Activated naive CD4-positive, alpha-beta T cell (primary cell): ENCODE measurements at regions not wholly inside any gene's neighbourhood (a gene's known extent, or its start where the extent isn't known, plus 50 kb on each side); places are given as distances from the start of the nearest gene placed in this dataset.
"Not testable (repeated sequence)": the region's sequence is repeated elsewhere in the genome, so short reads cannot be mapped to it uniquely, and the experiment has no call there.

Experiments used
- DNase-seq, 4 experiments: peaks; one replicate each; lab custom pipeline; 2025; lab: John Stamatoyannopoulos, UW

DNA sequence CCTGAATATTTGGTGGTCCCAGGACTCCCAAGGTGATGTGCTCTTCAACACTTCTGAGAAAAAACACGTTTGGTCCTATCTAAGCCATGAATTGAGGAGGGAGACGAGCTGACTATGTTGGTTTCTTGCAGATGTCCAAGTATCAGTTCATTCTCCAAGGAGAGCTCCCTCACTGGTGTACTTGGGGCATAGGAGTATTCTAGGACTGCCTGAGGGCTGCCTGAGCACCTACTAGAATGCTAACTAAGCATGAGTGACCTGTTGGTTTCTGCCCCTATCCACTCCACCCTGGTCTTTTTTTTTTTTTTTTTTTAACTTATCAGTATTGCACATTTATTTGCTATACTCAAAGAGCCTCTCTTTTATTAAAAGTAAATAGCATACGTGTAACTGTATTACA is 200.5 kb upstream of the FANCL start:
- no peak for DNase-seq

DNA sequence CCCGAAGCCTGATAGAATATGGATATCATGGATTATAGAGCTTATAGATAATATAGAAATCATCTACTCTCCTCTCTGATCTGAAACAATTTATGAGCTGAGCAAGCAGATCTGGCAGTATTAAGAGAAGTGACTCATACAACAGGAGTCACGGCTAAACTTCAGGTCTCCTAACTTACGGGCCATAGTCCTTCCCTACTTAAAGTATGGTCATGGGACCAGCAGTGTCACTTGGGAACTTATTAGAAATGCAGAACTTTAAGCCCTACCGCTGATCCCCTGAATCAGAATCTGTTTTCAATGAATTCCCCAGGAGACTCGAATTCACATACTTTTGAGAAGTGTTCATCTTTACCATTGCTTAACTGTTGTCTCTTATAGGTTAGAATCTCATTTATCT is 195.7 kb upstream of the FANCL start:
- no peak for DNase-seq

DNA sequence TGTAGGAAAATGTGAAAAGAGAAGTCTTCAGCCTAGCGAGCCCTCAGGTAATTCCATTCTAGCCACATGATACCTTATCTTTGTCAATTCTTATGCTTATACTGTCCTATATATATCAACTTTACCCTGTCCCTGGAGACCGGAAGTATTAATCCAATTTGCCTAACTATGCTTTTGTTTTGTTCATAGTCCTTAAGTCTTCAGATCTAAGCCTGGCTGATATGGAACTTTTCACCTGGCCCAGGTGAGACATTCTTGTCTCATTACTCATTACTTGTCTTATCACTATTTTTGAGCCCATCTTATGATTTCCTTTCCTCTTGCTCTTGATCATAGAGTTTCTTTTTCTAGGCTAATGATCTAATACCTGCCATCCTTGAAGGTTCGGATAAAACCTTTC is 194.1 kb upstream of the FANCL start:
- DNase-seq: no peak

DNA sequence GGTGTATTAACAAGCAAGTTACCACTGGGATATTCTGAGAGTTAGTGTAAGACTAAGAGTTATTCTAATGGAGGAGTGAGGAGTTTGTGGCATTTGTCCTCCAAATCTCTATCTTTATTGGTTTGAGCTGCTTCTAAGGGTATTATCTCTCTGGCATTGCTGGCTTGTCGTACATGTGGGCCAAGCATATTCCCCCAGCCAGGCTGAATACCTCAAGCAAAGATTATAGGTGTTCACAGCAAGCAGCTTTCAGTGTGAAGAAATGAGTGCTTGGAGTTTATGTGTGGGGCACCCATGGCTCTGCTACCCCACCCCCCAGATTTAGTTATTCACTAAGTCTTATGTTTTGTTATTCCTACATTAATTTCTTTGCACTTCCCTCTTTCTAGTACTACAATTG is 193.6 kb upstream of the FANCL start:
- no peak for DNase-seq

DNA sequence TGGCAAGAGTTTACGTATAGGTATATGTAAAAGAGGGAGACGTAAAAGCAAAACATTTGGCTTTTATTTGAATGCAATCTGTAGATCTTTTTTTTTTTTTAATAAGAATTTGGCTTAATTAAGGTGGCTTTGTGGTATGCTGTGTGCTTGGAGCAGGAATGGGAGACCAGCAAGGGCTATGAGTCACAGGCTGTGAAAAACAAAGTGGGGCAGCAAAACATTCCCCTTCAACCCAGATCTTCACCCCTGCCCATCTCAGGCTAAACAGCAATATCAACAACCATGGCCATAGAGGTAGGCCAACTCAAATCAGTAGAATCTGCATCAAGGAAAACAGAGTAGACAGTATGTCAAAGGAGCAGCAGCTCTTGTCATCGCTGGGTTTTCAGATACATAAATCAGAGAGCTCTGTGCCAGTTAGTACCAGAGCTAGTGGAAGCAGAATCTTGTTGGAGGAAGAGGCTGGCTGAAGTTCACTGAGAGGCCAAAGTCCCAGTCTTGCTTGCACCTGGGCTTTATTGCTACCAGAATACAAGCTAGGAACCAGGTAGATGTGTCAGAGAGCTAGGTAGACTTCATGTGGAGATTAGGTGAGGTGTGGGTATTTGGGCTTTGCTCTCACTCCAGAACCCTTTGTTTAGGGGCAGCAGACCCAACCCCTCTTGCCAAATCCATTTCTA is 191.5 kb upstream of the FANCL start:
- no peak for DNase-seq

DNA sequence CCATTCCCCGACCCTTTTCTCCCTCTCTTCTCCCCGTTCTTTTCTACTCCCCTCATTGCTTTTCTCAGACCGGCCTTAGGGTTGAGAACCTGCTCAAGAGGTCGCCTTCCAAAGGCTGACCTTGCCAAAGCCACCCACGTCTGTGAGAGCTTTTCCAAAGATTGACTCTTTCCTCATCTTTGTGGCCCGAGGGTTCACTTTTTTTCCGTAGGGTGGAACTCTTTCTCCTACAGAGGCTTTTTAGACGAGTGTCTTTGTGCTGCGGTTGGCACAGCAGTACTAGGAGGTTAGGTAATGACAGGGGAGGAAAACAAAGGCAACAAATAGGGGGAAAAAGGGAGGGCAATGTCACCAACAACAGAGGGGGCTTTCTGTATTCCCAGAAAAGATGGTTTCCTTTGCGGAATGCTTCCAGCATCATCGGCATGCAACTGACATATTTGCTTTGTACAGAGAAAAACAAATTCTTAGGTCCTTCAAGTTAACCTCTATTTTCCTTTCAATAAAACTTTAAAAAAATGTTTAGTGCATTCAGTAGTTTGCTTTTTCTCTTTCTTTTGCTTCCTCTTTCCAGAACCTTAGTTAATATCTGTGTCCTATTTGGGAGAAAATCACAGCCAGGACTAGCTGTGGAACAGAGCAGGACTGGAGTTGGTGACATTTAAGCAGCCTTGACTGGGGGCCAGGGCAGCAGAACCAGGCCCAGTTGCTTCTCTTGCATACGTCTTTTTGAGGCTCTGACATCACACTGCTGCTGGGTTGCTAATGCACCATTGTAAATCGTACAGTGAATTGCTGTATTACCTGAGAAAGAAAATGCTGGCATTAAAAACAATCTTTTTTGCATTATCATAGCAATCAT is 188.1 kb upstream of the FANCL start:
- DNase-seq: no peak

DNA sequence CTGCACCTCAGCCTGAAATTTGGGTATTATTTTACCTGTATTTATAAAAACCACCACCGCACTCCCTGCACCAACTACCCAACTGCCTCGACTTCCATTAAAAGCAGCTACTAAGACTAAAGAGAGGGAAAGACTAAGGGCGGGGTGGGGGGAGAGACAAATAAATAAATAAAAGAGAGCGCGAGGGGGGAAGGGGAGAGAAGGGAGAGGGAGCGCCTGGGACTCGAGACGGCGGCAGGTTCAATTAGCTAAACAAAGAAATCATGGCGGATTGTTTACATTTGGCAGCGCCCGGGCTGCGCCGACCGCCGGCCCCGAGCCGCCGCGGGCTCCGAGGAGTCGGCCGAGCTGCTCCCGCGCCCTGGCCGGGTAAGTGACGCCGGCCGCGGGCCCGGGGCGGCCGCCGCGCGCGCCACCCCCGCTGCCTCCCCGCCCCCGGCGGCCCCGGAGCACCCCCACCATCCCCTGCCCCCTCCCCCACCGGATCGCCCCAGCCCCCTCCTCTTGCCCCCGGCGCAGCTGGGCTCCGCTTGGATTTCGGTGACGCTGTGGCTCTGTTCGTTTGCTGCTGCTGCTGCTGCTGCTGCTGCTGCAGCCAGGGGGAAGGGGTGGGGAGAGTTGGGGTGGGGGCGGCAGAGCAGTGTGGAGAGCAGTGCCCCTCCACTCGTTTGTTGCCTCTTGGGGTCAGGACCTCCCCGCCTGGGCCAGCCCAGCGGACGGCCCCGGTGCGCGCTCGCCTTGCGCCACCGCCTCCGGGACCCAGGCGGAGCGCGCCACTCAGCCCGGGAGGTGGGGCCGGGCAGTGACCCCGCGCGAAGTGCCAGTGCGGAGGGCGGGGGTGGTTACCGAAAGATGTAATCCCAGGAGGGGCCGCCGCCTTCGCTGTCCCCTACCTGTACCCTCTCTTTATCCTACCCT is 187.2 kb upstream of the FANCL start:
- no peak for DNase-seq

DNA sequence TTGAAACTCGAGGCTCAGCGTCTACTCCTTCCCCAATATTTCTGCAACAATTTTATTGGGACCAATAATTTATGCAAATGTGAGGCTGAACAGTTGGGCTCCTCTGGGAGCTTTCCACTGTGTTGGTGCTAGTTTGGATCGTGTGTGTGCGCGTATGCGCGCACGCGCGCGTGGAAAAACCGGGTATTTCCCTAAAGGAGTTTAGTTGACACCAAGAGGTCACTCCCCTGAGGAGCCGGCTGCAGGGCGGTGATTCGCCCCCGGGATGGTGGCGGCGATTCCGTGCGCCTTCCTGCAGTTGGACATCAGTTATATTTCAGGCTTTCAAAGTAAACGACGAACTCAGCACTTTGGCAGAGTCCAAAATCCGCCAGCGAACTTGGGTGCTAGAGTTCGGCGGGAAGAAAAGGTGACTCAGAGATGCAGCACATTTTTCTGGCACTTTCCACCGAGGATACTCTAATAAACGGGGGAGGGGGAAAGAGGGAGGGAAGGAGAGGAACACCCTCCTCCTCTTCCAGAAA is 186.5 kb upstream of the FANCL start:
- no peak for DNase-seq

DNA sequence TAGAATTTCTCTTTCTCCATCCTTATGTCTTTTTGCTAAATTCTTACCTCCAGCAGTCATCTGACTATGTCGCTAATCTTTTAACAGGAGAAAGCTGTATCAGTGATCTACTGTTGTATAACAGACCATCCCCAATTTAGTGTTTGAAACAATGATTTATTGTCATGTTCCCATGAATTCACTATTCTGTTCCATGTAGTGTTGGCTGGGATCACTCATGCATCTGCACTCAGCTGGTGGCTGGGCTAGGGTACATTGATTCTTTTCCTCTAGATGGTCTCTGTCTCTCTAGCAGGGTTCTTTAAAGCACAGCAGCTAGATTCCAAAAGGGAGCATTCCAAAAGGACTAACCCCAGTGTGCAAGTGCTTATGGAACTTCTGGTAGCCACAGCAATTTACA is 184.2 kb upstream of the FANCL start:
- no peak for DNase-seq

DNA sequence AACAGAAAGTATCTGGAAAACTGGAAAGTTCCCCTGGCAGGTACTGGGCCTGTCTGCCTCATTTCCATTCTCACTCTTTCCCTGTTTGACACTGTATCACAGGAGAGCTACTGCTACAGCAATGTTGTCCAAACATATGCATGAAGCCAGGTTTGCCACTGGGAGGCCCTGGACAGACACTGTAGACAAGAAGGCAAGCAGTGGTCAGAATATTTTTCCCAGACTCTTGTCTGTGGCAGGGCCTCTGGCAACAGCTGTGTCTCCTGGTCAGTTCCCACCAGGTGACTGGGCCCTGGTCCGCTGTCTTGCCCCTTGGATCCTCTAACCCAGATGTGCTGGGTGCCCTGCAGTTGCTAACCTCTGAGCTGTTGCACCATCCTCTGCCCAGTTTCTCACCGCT is 178.9 kb upstream of the FANCL start:
- no peak for DNase-seq

DNA sequence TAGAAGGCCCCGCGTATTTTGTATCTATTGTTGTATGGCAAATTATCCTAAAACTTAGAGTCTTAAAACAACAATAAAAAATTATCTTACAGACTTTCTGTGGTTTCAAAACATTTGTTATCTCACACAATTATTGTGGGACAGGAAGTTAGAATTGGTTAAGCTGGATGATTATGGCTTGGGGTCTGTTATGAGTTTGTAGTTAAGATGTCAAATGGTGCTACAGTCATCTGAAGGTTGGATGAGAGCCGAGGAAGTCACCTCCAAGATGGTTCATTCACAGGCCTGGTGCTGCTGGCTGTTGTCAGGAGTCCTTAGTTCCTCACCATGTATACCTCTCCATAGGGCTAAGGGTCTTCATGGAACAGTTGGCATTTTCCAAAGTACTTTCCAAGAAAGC is 175.6 kb upstream of the FANCL start:
- DNase-seq: no peak

DNA sequence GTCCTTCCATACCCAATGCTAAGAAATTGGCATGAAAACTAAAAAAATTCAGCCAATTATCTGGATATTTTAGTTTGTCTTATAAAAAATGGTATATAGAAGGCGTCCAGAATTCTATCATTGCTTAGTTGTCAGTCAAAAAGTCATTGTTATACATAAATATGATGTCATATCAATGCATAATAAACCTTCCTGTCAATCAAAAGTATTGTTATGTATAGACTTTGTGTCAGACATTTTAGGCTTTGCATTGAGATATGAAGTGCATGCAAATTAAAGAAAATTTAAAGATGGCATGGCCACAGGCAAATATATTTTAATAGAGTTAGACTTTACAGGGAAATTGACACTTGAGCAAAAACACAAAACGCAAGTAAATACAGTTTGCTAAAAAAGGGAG is 173.4 kb upstream of the FANCL start:
- DNase-seq: no peak

DNA sequence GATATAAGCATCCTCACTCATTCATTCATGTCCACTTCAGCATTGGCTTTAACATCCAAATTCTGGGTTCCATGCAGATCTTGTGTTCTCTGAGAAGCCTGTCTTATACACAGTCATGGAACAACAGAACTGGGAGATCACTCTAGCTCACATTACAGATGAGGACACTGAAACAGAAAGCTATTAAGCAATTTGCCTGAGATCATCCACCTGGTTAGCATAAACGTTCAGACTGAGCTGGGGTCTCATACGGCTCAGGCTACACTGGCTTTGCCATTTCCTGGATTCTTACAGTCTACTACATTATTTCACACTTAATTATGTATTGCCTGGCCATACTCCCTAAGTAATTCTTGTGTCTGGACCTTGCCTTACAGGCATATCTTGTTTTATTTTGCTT is 169.4 kb upstream of the FANCL start:
- no peak for DNase-seq

DNA sequence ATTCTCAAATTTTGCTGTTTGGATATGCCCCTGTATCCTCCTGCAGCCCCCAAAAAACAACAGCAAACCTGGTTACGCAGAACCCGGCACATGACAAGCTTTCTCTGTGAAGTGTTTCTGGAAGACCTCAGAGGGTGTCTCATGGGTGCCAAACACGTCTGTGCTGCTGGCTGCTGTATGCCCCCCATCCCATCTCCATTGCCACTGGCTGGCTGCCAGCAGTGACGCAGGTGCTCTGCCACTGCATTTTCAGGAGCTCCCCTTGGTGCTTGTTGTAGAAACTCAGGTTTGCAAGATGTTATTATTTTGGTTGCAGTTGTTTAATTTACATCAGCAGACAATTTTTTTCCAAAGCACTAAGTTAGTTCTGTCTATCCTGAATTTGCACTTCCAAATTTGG is 166.4 kb upstream of the FANCL start:
- no peak for DNase-seq

DNA sequence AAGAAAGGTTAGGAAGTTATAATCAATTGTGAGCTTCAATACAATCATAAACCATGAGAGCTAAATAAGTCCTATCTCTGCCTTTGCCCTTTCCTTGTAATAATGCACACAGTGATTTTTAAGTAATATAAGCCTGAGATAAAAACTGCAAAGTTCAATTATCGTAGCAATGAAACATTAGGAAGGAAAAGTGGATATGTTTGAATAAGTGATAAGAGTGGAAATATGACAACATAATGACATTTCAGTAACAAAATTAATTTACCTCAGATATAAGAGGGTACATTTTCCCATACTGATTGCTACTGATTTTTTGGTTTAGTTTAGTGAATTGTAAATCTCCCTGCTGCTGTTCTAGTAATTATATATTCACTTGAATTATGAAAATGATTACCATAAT is 164.2 kb upstream of the FANCL start:
- DNase-seq: no peak

DNA sequence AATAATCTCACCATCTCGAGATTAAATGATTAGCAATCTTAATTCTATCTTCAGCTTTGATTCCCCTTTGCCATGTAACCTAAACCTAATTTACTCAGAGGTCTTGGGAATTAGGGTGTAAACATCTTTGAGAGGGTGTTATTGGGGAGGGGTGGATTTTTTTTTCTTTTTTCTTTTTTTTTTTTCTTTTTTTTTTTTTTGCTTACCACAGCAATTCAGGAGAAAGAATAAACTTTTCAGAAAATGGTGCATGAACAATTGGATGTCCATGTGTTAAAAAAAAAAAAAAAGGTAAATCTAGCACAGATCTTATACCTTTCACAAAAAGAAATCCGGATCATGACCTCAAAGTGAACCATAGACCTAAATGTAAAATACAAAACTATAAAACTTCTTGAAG is 160.8 kb upstream of the FANCL start:
- no peak for DNase-seq

DNA sequence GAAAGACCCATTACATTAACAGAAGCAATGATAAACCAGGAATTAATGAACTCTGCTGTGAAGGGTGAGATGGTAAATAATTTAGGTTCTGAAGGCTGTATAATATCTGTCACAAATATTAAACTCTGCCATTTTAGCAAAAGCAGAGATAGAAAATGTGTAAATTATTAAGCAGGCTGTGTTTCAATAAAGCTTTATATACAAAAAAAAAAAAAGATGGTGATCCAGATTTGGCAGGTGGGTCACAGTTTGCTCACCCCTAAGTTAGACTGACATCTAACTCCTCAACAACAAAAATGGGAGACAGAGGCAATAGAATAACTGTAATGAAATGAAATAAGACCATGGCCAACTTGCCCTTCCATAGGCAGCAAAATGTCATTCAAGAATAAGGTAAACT is 157.3 kb upstream of the FANCL start:
- no peak for DNase-seq

DNA sequence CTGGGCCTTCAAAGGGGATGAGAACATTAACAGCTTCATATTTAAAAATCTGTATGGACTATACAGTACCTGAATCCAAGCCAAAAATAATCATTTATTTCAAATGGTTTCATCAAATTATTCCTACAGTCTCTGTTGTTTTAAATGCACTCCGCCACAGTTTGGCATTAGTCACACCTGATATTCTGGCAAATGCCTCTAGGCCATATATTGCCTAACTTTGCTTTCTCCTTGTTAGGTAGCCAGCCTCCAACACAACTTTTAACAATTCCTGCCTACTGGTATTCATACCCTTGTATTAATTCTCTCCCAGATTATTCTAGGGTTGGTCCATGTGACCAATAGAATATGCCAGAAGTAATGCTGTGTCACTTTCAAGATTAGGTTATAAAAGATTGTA is 146.6 kb upstream of the FANCL start:
- DNase-seq: no peak

DNA sequence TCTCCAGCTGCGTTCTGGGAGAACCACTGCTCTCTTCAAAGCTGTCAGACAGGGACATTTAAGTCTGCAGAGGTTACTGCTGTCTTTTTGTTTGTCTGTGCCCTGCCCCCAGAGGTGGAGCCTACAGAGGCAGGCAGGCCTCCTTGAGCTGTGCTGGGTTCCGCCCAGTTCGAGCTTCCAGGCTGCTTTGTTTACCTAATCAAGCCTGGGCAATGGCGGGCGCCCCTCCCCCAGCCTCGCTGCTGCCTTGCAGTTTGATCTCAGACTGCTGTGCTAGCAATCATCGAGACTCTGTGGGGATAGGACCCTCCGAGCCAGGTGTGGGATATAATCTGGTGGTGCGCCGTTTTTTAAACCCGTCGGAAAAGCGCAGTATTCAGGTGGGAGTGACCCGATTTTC is 145.8 kb upstream of the FANCL start:
- DNase-seq: not testable (repeated sequence)

DNA sequence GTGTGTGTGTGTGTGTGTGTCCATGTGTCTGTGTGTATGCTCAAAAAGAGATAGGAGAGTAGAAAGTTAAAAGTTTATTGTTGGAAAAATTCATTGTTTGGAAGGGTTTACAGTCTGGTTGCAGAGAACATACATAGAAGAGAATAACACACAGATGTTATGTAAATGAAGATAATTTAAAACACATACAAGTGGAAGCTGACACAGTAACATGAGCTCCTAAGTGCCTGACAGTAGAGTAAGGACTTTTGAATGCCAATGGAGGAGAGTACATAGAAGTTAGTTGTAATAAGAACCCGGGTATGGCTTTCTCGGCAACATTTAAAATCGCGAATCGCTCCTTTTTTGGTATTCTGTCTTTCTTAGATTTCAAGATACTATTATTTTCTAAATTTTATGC is 137.0 kb upstream of the FANCL start:
- DNase-seq: no peak

DNA sequence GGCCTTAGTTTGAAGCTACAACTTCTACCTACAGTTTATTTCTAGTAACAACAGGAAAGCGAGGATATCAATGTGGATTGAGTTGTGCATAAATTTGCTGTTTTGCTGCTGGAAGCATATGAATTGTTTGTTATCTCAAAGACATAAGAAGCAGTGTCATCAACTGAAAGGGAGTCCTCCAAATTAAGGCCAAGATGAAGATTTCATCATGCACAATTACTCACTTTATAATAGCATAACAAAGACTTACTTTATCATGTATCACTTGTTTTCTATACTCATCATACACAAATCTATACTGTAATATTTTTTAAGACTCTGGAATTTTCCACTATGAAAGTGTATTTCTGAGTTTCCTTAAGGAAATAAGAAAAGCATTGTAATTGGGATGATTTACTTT is 136.1 kb upstream of the FANCL start:
- DNase-seq: no peak

DNA sequence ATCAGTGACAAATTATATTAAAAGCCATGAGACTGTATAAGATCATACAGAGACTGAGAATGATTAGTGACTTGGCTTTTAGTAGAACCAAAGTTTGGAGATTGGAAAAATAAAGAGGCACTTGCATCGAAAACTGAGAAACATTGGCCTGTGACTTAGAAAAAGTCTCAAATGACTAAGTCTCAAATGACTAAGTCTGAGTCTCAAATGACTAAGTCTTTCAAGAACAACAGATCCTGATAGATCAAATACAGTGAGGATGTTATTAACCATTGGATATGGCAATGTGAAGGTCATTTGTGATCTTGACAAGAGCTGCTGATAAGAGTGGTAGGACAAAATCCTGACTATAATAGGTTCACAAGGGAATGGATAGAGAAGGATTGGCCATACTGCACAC is 135.5 kb upstream of the FANCL start:
- no peak for DNase-seq

DNA sequence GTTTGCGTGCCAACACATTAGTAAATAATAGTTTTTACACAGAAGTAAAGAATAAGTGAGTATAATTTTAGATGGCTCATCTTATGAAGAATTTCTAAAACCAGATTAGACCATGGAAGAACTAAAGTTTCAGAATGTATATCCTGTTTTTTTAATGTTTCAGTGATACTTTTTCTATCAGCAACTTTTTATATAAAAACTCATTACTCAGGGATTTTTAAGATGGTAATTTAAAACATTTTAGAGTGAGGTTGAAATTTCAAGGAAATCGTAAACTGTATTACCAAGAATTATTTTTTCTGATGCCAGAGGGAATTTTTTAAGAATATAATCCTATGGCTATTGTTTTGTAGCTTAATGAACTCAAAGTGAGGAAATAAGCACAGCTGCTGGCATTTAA is 128.5 kb upstream of the FANCL start:
- no peak for DNase-seq
